BE2C (cell line): ENCODE measurements at regions not wholly inside any gene's neighbourhood (a gene's known extent, or its start where the extent isn't known, plus 50 kb on each side); places are given as distances from the start of the nearest gene placed in this dataset.

Experiments
- DNase-seq: peaks from one replicate; pipeline ENCODE4 v3.0.0-alpha.2; 2020
- H3K27me3 ChIP-seq: fragments of 250-450 bp; sonication (Bioruptor Pico); 2 replicates; pipeline ENCODE4 v1.5.1; 2020; ENCODE audit warnings: mild to moderate bottlenecking
- H3K36me3 ChIP-seq: fragments of 250-450 bp; sonication (Bioruptor Pico); 2 replicates; pipeline ENCODE4 v1.5.1; 2020; ENCODE audit warnings: mild to moderate bottlenecking
- H3K4me1 ChIP-seq: fragments of 250-450 bp; sonication (Bioruptor Pico); 2 replicates; pipeline ENCODE4 v1.5.1; 2020
- H3K4me3 ChIP-seq: 2 replicates; pipeline ENCODE4 v1.5.1; 2011; ENCODE audit warnings: low read depth, low read length
- H3K9me3 ChIP-seq: fragments of 250-450 bp; sonication (Bioruptor Pico); 2 replicates; pipeline ENCODE4 v1.5.1; 2020
- CTCF ChIP-seq: IDR thresholded peaks from 2 replicates; pipeline ENCODE4 v1.5.1; 2012; ENCODE audit warnings: mild to moderate bottlenecking, low read depth, low read length

- H3K9me3 ChIP-seq = no peaks in the 10 kb centered on the region
- no peaks in the 10 kb centered on the region for H3K27me3 ChIP-seq
- no peak overlapping the region for H3K4me3 ChIP-seq
- no peaks in the 10 kb centered on the region; the same call in 1 of the 2 replicates for H3K4me1 ChIP-seq
- H3K36me3 ChIP-seq = no peaks in the 10 kb centered on the region
- DNase-seq = no peak
- no peak for TF ChIP-seq CTCF
Observed at GRCh38 chrX:39453889-39454621, 643.7 kb downstream of the BCOR start.

- no peak for TF ChIP-seq CTCF
- H3K9me3 ChIP-seq = no peaks in the 10 kb centered on the region
- no peaks in the 10 kb centered on the region for H3K4me1 ChIP-seq
- no peak overlapping the region for H3K4me3 ChIP-seq
- no peaks in the 10 kb centered on the region for H3K36me3 ChIP-seq
- DNase-seq = no peak
- H3K27me3 ChIP-seq = no peaks in the 10 kb centered on the region
Observed at GRCh38 chrX:39456894-39457604, 640.7 kb downstream of the BCOR start.

GRCh38 chrX:39458779-39459178 lies 639.0 kb downstream of the BCOR start:
- Histone ChIP-seq H3K27me3 (no peaks in the 10 kb centered on the region), H3K36me3 (no peaks in the 10 kb centered on the region), H3K9me3 (no peaks in the 10 kb centered on the region), H3K4me1 (no peaks in the 10 kb centered on the region), H3K4me3 (no peak overlapping the region)
- DNase-seq = no peak
- no peak for TF ChIP-seq CTCF

- Histone ChIP-seq H3K4me1 (no peaks in the 10 kb centered on the region), H3K9me3 (no peaks in the 10 kb centered on the region), H3K27me3 (no peaks in the 10 kb centered on the region), H3K36me3 (no peaks in the 10 kb centered on the region), H3K4me3 (no peak overlapping the region)
- TF ChIP-seq CTCF = no peak
- DNase-seq = no peak
Observed at GRCh38 chrX:39459204-39459603, 638.6 kb downstream of the BCOR start.

- no peak for DNase-seq
- TF ChIP-seq CTCF = no peak
Observed at GRCh38 chrX:39459952-39460351, 637.8 kb downstream of the BCOR start.

GRCh38 chrX:39460499-39460898 lies 637.3 kb downstream of the BCOR start:
- H3K36me3 ChIP-seq = no peaks in the 10 kb centered on the region
- no peaks in the 10 kb centered on the region for H3K27me3 ChIP-seq
- TF ChIP-seq CTCF = no peak
- H3K9me3 ChIP-seq = no peaks in the 10 kb centered on the region
- no peak for DNase-seq
- no peaks in the 10 kb centered on the region for H3K4me1 ChIP-seq
- H3K4me3 ChIP-seq = no peak overlapping the region

More at GRCh38 chrX:39459952-39460351, 637.8 kb downstream of the BCOR start:
- no peaks in the 10 kb centered on the region for H3K9me3 ChIP-seq
- H3K4me1 ChIP-seq = no peaks in the 10 kb centered on the region
- H3K36me3 ChIP-seq = no peaks in the 10 kb centered on the region
- no peaks in the 10 kb centered on the region for H3K27me3 ChIP-seq
- H3K4me3 ChIP-seq = no peak overlapping the region
